H1 (cell line): ENCODE measurements at regions not wholly inside any gene's neighbourhood (a gene's known extent, or its start where the extent isn't known, plus 50 kb on each side); places are given as distances from the start of the nearest gene placed in this dataset.

ENCODE experiments used
- CTCF ChIA-PET: fragments of 300-600 bp; sonication (Branson Sonifier 250); formaldehyde crosslinking; loops from one replicate; lab custom pipeline; 2021; ENCODE audit not compliant: partially characterized antibody; lab: Charles Lee
- POLR2A ChIA-PET: fragments of 300-600 bp; sonication (Branson Sonifier 250); formaldehyde crosslinking; loops from one replicate; lab custom pipeline; 2021; ENCODE audit warnings: inconsistent platforms; ENCODE audit not compliant: partially characterized antibody; lab: Charles Lee
- DNase-seq, 2 experiments: peaks; one replicate each; pipeline versions ENCODE4 v3.0.0 to v3.0.0-alpha.2; 2010 to 2022; ENCODE audit warnings: low spot score in 2 of 2, low read depth in 1 of 2, mixed read lengths in 1 of 2
- FAIRE-seq: peaks from 2 replicates; lab custom pipeline; 2011; peaks lifted over from hg19 to GRCh38; lab: Jason Lieb, UNC
- H2AFZ ChIP-seq: 2 replicates; pipeline ENCODE4 v1.8.1; 2012; ENCODE audit warnings: low read length, inconsistent platforms
- H2AK5ac ChIP-seq: 2 replicates; pipeline ENCODE4 v1.6.1; 2013; ENCODE audit warnings: low read depth, low read length
- H2BK120ac ChIP-seq: replicated peaks from 2 replicates; pipeline ENCODE3; 2013; ENCODE audit warnings: low read depth, low read length, inconsistent platforms
- H2BK12ac ChIP-seq: 2 replicates; pipeline ENCODE4 v1.6.1; 2013; ENCODE audit warnings: low read depth, low read length
- H2BK15ac ChIP-seq: 2 replicates; pipeline ENCODE4 v1.6.1; 2013; ENCODE audit warnings: low read length
- H2BK20ac ChIP-seq: 2 replicates; pipeline ENCODE4 v1.6.1; 2013; ENCODE audit warnings: low read length
- H2BK5ac ChIP-seq: 2 replicates; pipeline ENCODE4 v1.6.1; 2013; ENCODE audit warnings: low read depth, low read length
- H3K14ac ChIP-seq: 2 replicates; pipeline ENCODE4 v1.6.1; 2013; ENCODE audit warnings: inconsistent platforms; ENCODE audit not compliant: insufficient read length
- H3K18ac ChIP-seq: 2 replicates; pipeline ENCODE4 v1.6.1; 2013; ENCODE audit warnings: low read length; ENCODE audit errors: extremely low read depth
- H3K23ac ChIP-seq: 2 replicates; pipeline ENCODE4 v1.6.1; 2013; ENCODE audit warnings: inconsistent platforms; ENCODE audit not compliant: insufficient read length
- H3K23me2 ChIP-seq: 2 replicates; pipeline ENCODE4 v1.6.1; 2013; ENCODE audit warnings: low read depth, low read length
- H3K27ac ChIP-seq: 2 replicates; pipeline ENCODE4 v1.6.1; 2011; ENCODE audit warnings: low read depth, low read length, inconsistent platforms
- H3K27me3 ChIP-seq, 4 experiments: replicated peaks in 1 of 4; 1 replicate in 1 of 4; 2 replicates in 3 of 4; pipeline versions ENCODE4 v1.6.1 to v1.8.1; 2011 to 2013; ENCODE audit warnings: low read length in 3 of 4, mild to moderate bottlenecking in 3 of 4, inconsistent platforms in 2 of 4, mixed read lengths in 2 of 4, moderate library complexity in 1 of 4; ENCODE audit not compliant: control insufficient read depth in 3 of 4, insufficient read depth in 3 of 4; ENCODE audit errors: extremely low read depth in 1 of 4
- H3K36me3 ChIP-seq, 4 experiments: 2 replicates each; pipeline versions ENCODE4 v1.6.1 to v1.8.1; 2011 to 2013; ENCODE audit warnings: mild to moderate bottlenecking in 4 of 4, low read length in 3 of 4, moderate library complexity in 2 of 4, control low read depth in 1 of 4, inconsistent platforms in 1 of 4; ENCODE audit not compliant: insufficient read depth in 4 of 4, control insufficient read depth in 2 of 4
- H3K4ac ChIP-seq: replicated peaks from 2 replicates; pipeline ENCODE3; 2013; ENCODE audit warnings: low read length, low read depth, mixed read lengths, inconsistent platforms; ENCODE audit not compliant: insufficient read length
- H3K4me1 ChIP-seq, 4 experiments: replicated peaks in 1 of 4; 1 replicate in 1 of 4; 2 replicates in 3 of 4; pipeline versions ENCODE4 v1.6.1 to v1.8.1; 2011 to 2013; ENCODE audit warnings: low read length in 3 of 4, inconsistent platforms in 2 of 4, mixed read lengths in 1 of 4; ENCODE audit not compliant: insufficient read depth in 4 of 4, control insufficient read depth in 3 of 4
- H3K4me2 ChIP-seq, 2 experiments: 2 replicates each; pipeline versions ENCODE4 v1.6.1 to v1.8.1; 2011 to 2013; ENCODE audit warnings: low read depth in 2 of 2, low read length in 2 of 2, control low read depth in 1 of 2, inconsistent platforms in 1 of 2, mild to moderate bottlenecking in 1 of 2; ENCODE audit not compliant: insufficient read depth in 1 of 2
- H3K4me3 ChIP-seq, 4 experiments: fragments of 200-600, 300-600 bp in 1 of 4; sonication (generic), shearing (Covaris generic), sonication (Bioruptor Twin) in 1 of 4; 2 replicates each; pipeline versions ENCODE4 v1.5.1 to v1.8.1; 2011 to 2016; ENCODE audit warnings: low read length in 4 of 4, low read depth in 3 of 4, control low read depth in 2 of 4, inconsistent platforms in 2 of 4, mild to moderate bottlenecking in 2 of 4, mixed read lengths in 1 of 4, moderate library complexity in 1 of 4; ENCODE audit not compliant: insufficient read depth in 2 of 4; ENCODE audit errors: extremely low read depth in 1 of 4
- H3K56ac ChIP-seq: replicated peaks from 2 replicates; pipeline ENCODE3; 2013; ENCODE audit warnings: low read depth, mild to moderate bottlenecking, mixed read lengths, low read length, inconsistent platforms; ENCODE audit not compliant: insufficient read length
- H3K79me1 ChIP-seq: 2 replicates; pipeline ENCODE4 v1.6.1; 2013; ENCODE audit warnings: low read depth, low read length, control low read depth
- H3K79me2 ChIP-seq, 2 experiments: 2 replicates each; pipeline versions ENCODE4 v1.6.1 to v1.8.1; 2012 to 2013; ENCODE audit warnings: low read length in 2 of 2, mild to moderate bottlenecking in 2 of 2, inconsistent platforms in 1 of 2; ENCODE audit not compliant: insufficient read depth in 2 of 2, control insufficient read depth in 1 of 2
- H3K9ac ChIP-seq, 4 experiments: replicated peaks in 1 of 4; 1 replicate in 1 of 4; 2 replicates in 3 of 4; pipeline versions ENCODE4 v1.6.1 to v1.8.1; 2011 to 2013; ENCODE audit warnings: low read depth in 3 of 4, low read length in 3 of 4, control low read depth in 2 of 4, mild to moderate bottlenecking in 2 of 4, moderate library complexity in 2 of 4, inconsistent platforms in 1 of 4; ENCODE audit errors: extremely low read depth in 1 of 4
- H3K9me3 ChIP-seq, 2 experiments: 2 replicates each; pipeline versions ENCODE4 v1.6.1 to v1.8.1; 2012 to 2013; ENCODE audit warnings: mild to moderate bottlenecking in 2 of 2, moderate library complexity in 2 of 2, control low read depth in 1 of 2, inconsistent platforms in 1 of 2, low read depth in 1 of 2, low read length in 1 of 2, mixed read lengths in 1 of 2; ENCODE audit not compliant: insufficient read depth in 2 of 2
- H4K20me1 ChIP-seq, 2 experiments: replicated peaks in 1 of 2; 2 replicates each; pipeline versions ENCODE3 to v1.8.1; 2011 to 2013; ENCODE audit warnings: inconsistent platforms in 2 of 2, low read length in 2 of 2, mild to moderate bottlenecking in 1 of 2; ENCODE audit not compliant: insufficient read depth in 2 of 2, control insufficient read depth in 1 of 2
- H4K5ac ChIP-seq: 2 replicates; pipeline ENCODE4 v1.6.1; 2013; ENCODE audit warnings: low read length, low read depth, mixed read lengths, inconsistent platforms; ENCODE audit not compliant: insufficient read length
- H4K8ac ChIP-seq: 2 replicates; pipeline ENCODE4 v1.8.0; 2013; ENCODE audit warnings: mild to moderate bottlenecking, moderate library complexity, low read length, inconsistent platforms; ENCODE audit not compliant: insufficient read depth; ENCODE audit errors: extremely low read depth
- H4K91ac ChIP-seq: replicated peaks from 2 replicates; pipeline ENCODE3; 2013; ENCODE audit warnings: low read length, mixed read lengths, inconsistent platforms; ENCODE audit not compliant: insufficient read length
- ATF3 ChIP-seq: IDR thresholded peaks from 2 replicates; pipeline ENCODE4 v1.6.1; 2011; ENCODE audit warnings: low read depth, mild to moderate bottlenecking, low read length; ENCODE audit not compliant: insufficient read depth
- BRCA1 ChIP-seq: IDR thresholded peaks from 2 replicates; pipeline ENCODE4 v1.6.1; 2012; ENCODE audit warnings: low read depth, low read length, improper control_type of control experiment
- CBX8 ChIP-seq: fragments of 300-800, 300-1000 bp; sonication (generic); IDR thresholded peaks from 2 replicates; pipeline ENCODE4 v1.7.1; 2016; ENCODE audit warnings: low read depth, low read length, borderline replicate concordance
- EP300 ChIP-seq, 2 experiments: IDR thresholded peaks; 1 replicate in 1 of 2; 2 replicates in 1 of 2; pipeline ENCODE4 v1.6.1; 2011 to 2012; ENCODE audit warnings: low read depth in 2 of 2, low read length in 2 of 2, mild to moderate bottlenecking in 2 of 2, borderline replicate concordance in 1 of 2, inconsistent platforms in 1 of 2, moderate library complexity in 1 of 2
- EZH2 ChIP-seq: fragments of 200-600 bp; sonication (generic); IDR thresholded peaks from 2 replicates; pipeline ENCODE4 v1.7.1; 2012; ENCODE audit warnings: low read depth, mild to moderate bottlenecking, moderate library complexity, low read length, inconsistent platforms; ENCODE audit not compliant: severe bottlenecking
- KDM4A ChIP-seq: IDR thresholded peaks from one replicate; pipeline ENCODE4 v1.7.1; 2012; ENCODE audit warnings: low read depth, mild to moderate bottlenecking, moderate library complexity, low read length, inconsistent platforms; ENCODE audit not compliant: severe bottlenecking
- SAP30 ChIP-seq: fragments of 300-600 bp; sonication (generic); IDR thresholded peaks from 2 replicates; pipeline ENCODE4 v1.7.1; 2012; ENCODE audit warnings: low read length, moderate library complexity, mild to moderate bottlenecking, inconsistent platforms; ENCODE audit not compliant: insufficient read depth, insufficient replicate concordance
- TBP ChIP-seq: IDR thresholded peaks from 2 replicates; pipeline ENCODE4 v1.6.1; 2011; ENCODE audit warnings: low read depth, low read length, improper control_type of control experiment
- WGBS, 2 experiments: shearing (Covaris generic) in 1 of 2; methylation state at CpG; one replicate each; pipeline versions ENCODE4 v1.1.6 to v1.1.7; 2013 to 2015; ENCODE audit warnings: low lambda C conversion rate in 2 of 2, mixed read lengths in 2 of 2, inconsistent platforms in 1 of 2, low coverage in 1 of 2, missing lambda C conversion rate in 1 of 2; ENCODE audit not compliant: insufficient replicate concordance in 2 of 2, insufficient coverage in 1 of 2, insufficient read length in 1 of 2; ENCODE audit errors: extremely low coverage in 1 of 2, missing lambda C conversion rate in 1 of 2; 5-methylcytosine and 5-hydroxymethylcytosine counted together
- TF ChIP-seq, protein P1 (sequence below): IDR thresholded peaks from 2 replicates; pipeline ENCODE4 v1.6.1; 2012; ENCODE audit warnings: inconsistent platforms

DNA sequence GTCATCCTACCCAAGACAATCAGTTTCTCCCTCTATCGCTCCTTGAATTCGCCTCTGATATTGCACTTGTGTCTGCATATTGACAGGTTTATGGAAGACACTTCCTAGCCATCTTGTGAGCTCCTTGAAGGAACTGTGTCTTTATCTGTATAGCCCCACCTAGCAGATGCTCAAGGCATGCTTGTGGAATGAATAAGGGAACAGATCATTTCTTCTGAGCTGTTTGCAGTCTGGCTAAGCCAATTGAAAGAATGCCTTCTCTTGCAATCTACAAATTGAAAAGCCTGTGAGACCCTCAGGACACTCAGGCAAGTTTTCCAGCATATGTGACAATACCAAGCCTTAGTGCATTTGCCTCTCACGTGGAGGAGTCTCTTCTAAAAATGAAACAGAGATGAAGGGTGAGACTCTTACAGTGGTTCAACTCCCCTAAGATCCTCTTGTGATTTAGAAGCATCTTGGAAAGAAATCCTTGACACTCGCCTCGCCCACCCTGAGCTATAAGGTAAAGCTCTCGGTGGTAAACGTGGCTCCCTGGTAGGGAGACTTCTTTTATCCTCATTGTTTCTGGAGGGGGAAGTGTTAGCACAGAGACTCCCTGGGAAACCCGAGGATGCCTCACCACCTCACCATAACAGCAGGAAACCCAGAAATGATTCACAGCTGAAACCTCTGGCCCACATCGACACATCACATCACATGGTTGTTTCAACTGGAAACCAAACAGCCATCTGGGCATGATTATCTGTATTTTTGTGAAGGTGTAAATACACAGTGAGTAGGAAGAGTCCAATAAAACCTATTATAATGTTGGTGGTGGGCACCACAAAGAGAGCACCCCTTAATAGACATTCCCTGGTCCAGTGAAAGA lies 112.3 kb upstream of the BCL2L14 start:
- H3K56ac ChIP-seq: no peak overlapping the region
- CTCF ChIA-PET: interaction anchor here (0.9 to 1.1 kb wide), 5 partner anchors 9 to 196 kb away, joined by 3 to 4 read pairs (median 3); no protein-coding TSS in a partner anchor
- H2BK5ac ChIP-seq: no peak overlapping the region
- H3K4me3 ChIP-seq: no peak overlapping the region
- H2BK15ac ChIP-seq: no peak overlapping the region
- no peaks in the 10 kb centered on the region for H3K79me2 ChIP-seq
- no peak overlapping the region for H4K91ac ChIP-seq
- WGBS, 2 experiments: 79% methylated on average over 9 of the region's 9 CpGs; no CpG with 5 or more reads in 1 of the 2 experiments
- H3K27ac ChIP-seq: no peak overlapping the region
- H3K4me2 ChIP-seq: no peak overlapping the region
- peaks cover 0 to 7% (median 2%) of the 10 kb centered on the region in 4 experiments; a peak in 4 of 7 replicates for H3K4me1 ChIP-seq
- no peak overlapping the region for H2AFZ ChIP-seq
- no peak overlapping the region for H3K18ac ChIP-seq
- H2BK120ac ChIP-seq: no peak overlapping the region
- no peak for FAIRE-seq
- POLR2A ChIA-PET: interaction anchor here (0.6 to 0.8 kb wide), 2 partner anchors 274 to 336 kb away, joined by 3 read pairs; no protein-coding TSS in a partner anchor
- no peak overlapping the region for H2AK5ac ChIP-seq
- no peak overlapping the region for H4K8ac ChIP-seq
- no peaks in the 10 kb centered on the region for H4K20me1 ChIP-seq
- no peaks in the 10 kb centered on the region for H3K9me3 ChIP-seq
- no peaks in the 10 kb centered on the region for H3K23me2 ChIP-seq
- H2BK12ac ChIP-seq: no peak overlapping the region
- H2BK20ac ChIP-seq: no peak overlapping the region
- no peak overlapping the region for H4K5ac ChIP-seq
- 0 out of 7 replicates have a peak, but pooled peaks cover 0 to 2% (median 0%) of the 10 kb centered on the region in 4 experiments for H3K27me3 ChIP-seq
- H3K23ac ChIP-seq: no peak overlapping the region
- no peak overlapping the region for H3K14ac ChIP-seq
- no peaks in the 10 kb centered on the region for H3K79me1 ChIP-seq
- no peaks in the 10 kb centered on the region for H3K36me3 ChIP-seq
- H3K9ac ChIP-seq: no peak overlapping the region
- DNase-seq: peak in 1 of 2 experiments; percentile 37
- H3K4ac ChIP-seq: no peak overlapping the region
- TF ChIP-seq BRCA1 (no peak), TBP (no peak), EZH2 (no peak), EP300 (IDR thresholded peaks at IDR 0.05; ENCODE audit: borderline replicate concordance in 1 of 2, low read depth in 2 of 2, low read length in 2 of 2) (no peak), KDM4A (no peak), SAP30 (no peak), ATF3 (no peak), CBX8 (no peak)
- TF ChIP-seq, protein P1, sequence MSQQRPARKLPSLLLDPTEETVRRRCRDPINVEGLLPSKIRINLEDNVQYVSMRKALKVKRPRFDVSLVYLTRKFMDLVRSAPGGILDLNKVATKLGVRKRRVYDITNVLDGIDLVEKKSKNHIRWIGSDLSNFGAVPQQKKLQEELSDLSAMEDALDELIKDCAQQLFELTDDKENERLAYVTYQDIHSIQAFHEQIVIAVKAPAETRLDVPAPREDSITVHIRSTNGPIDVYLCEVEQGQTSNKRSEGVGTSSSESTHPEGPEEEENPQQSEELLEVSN: no peak
